GM19455 (cell line): ENCODE measurements at regions not wholly inside any gene's neighbourhood (a gene's known extent, or its start where the extent isn't known, plus 50 kb on each side); places are given as distances from the start of the nearest gene placed in this dataset.
A peak's percentile ranks its signal among the peaks of the same experiment; 100 is the strongest.
"Not testable (repeated sequence)": the region's sequence is repeated elsewhere in the genome, so short reads cannot be mapped to it uniquely, and the experiment has no call there.

ENCODE experiments used
- ATAC-seq: cut with Tn5 transposase; IDR thresholded peaks from one replicate; pipeline ENCODE4 v1.9.1; 2021; ENCODE audit not compliant: unreplicated experiment

DNA sequence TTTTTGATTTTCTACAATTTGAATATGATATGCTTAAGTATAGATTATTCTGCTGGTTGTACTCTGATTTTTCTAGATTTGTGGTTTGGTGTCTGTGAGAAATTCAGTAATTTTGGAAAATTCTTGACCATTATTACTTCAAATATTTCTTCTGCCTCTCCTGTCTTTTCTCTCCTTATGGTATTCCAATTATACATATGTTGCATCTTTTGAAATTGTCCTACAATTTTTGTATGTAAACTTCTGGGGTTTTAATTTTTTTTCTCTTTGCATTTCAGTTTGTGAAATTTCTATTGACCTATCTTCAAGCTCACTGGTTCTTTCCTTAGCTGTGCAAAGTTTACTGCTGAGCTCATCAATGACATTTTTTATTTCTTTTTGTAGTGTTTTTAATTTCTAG is 534.4 kb upstream of the SLC35B3 start:
- no peak for ATAC-seq

- ATAC-seq: no peak
Measured at GRCh38 chr6:8958894-8959511, 523.7 kb upstream of the SLC35B3 start.

GRCh38 chr6:8953310-8953709 is 518.0 kb upstream of the SLC35B3 start:
- no peak for ATAC-seq

DNA sequence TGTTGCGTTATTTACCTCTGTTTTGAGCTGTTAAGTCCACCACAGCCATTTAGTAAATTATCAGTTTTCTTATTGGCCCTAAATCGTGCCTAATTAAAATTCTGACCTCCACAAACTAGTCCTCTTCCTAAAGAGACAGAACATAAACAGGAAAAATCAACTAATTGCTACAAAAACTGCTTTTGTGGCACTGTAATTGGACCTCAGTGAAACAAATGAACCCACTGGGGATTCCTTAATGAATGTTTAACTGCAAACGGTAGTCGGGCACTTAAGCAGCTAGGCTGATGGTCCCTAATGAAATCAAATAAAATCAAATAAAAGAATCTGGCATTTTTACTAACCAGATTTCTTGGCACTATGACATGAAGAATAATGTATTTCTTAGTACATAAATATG is 513.4 kb upstream of the SLC35B3 start:
- no peak for ATAC-seq

DNA sequence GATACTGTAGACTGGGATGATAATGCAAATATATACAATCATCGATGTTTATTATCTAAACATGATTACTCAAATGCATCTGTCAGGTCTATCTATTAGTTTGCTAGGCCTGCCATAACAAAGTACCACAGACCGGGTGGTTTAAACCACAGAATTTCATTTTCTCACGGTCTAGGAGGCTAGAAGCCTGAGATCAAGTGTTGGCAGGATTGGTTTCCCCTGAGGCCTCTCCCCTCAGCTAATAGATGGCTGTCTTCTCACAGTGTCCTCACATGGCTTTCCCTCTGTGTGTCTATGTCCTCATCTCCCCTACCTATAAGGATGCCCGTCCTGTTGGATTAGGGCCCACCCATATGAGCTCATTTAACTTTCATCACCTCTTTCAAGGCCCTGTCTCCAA is 512.6 kb upstream of the SLC35B3 start:
- no peak for ATAC-seq

DNA sequence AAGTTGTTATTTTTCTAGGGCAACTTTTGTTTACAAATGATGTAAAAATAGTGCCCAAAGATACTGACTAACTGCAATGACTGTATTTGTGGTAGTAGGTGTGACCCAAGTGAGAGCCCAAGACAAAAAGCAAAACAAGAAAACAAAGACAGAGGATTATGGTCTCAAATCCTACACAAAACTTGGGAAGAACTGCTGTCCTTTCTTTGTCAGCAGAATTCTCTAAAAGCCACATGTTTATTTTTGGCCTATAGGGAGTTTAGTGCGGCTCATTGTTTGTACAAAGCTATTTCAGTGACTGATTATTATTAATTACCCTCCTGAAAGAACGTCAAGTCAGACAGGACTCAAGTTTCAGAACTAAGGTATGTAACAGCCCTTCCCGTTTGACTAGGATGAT is 509.2 kb upstream of the SLC35B3 start:
- ATAC-seq: no peak

DNA sequence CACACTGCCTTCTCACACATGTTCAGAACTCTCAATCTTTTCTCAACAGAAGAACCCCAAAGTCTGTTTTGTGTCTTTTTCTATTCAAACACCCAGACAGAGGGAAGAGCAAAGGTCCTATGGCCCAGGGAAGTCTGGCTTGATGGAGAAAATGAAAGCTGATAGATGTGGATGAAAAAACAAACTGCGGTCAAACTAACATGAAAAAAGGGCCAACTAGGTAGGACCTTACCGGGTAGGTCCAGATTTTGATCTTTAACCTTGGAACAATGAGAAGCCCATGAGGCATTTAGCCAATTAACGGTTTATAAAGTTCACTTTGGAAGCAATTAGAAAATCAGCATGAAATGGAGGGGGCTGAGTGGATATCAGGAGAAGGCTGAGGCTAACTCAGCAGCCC is 507.7 kb upstream of the SLC35B3 start:
- no peak for ATAC-seq

DNA sequence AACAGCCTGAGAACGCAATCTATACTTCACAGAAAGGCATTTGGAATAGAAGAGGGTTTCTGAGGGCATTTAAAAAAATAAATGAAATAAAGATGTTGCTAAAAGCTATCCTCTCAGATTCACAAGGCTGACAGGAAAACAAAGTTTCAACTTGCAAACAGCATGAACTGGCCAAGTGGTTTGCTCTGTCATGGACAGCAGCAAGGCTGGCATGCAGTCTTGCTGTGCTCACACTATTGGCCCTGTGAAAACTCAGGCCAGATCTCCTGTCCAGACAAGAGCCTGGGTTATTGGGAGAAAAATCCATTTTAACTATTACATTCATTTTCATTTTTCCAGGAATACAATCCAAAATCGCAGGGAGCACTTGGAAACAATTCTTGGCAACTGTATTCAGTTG is 506.2 kb upstream of the SLC35B3 start:
- no peak for ATAC-seq

DNA sequence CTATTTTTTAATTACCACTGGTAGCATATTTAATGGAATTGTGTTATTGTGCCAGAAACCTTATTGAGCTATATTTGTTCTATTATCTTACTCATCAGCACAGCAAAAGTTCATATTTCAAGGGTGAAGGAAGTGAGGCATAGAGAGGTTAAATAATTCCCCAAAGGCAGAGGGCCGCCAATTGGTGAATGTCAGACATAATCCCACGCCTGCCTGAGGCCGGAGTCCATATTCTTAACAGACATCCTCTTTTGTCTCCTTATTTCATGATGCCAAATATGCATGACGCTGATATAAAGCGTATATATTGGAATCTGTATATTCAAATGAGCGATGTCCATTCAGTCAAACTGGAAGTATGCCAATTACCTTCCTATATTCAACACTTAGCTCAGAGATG is 505.0 kb upstream of the SLC35B3 start:
- ATAC-seq: no peak

GRCh38 chr6:8939615-8940014 is 504.3 kb upstream of the SLC35B3 start:
- ATAC-seq: no peak

DNA sequence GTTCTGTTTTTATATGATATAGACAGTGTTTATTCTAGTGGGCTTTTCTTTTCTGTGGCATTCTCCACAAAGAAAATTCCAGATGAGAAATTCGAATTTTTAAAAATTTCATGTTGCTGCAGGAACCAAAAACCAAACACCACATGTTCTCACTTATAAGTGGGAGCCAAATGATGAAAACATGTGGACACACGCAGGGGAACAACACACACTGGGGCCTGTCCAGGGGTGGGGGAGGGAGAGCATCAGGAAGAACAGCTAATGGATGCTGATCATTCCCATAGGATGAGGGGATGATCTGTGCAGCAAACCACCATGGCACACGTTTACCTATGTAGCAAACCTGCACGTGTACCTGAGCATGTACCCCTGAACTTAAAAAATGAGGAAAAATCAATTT is 499.0 kb upstream of the SLC35B3 start:
- ATAC-seq: no peak

GRCh38 chr6:8930009-8930408 is 494.7 kb upstream of the SLC35B3 start:
- no peak for ATAC-seq

DNA sequence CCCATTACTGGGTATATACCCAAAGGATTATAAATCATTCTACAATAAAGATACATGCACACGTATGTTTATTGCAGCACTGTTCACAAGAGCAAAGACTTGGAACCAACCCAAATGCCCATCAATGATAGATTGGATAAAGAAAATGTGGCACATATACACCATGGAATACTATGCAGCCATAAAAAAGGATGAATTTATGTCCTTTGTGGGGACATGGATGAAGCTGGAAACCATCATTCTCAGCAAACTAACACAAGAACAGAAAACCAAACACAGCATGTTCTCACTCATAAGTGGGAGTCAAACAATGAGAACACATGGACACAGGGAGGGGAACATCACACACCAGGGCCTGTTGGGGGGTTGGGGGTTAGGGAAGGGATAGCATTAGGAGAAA is 484.9 kb upstream of the SLC35B3 start:
- ATAC-seq: not testable (repeated sequence)

DNA sequence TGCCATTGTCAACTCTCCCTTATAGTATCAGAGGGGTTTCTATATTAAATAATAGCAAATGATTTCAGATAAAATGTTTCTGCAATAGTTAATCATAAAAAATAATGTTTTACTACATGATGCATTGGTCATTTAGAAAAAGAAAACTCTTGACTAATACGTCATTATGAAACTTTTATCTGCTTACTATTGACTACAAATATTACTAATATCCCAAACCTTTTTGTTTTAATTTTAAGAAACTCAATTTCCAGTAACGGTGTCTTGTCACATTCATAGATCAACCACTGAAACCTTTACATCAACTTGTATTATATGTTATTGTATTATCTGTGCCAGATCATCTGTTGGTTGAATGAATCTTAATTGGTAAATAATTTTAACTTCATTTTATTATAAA is 482.9 kb upstream of the SLC35B3 start:
- ATAC-seq: no peak

GRCh38 chr6:8914700-8915099 is 479.4 kb upstream of the SLC35B3 start:
- ATAC-seq: no peak

- ATAC-seq: no peak
Measured at GRCh38 chr6:8908638-8909037, 473.3 kb upstream of the SLC35B3 start.

- ATAC-seq: no peak
Measured at GRCh38 chr6:8906699-8907098, 471.4 kb upstream of the SLC35B3 start.

GRCh38 chr6:8905757-8906156 is 470.4 kb upstream of the SLC35B3 start:
- no peak for ATAC-seq

GRCh38 chr6:8904754-8905153 is 469.4 kb upstream of the SLC35B3 start:
- no peak for ATAC-seq

DNA sequence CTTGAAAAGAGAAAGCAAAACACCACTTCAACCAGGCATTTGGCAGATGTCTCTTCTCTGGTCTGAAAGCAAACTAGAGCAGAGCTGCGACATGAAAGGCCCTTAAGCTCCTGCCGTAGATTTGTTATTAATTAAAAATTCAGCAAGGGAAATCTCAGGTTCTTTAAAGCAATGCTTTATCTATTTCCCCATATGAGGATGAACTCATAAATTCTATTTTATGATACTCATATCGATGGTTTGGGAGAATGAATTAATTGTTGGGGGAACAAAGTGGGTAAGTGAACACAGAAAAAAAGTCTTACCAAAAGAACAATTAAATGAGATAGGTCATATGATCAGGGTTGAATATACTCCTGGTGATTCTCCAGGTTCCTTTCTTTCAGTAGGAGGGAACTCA is 464.7 kb upstream of the SLC35B3 start:
- ATAC-seq: no peak

- ATAC-seq: no peak
Measured at GRCh38 chr6:8889514-8889913, 454.2 kb upstream of the SLC35B3 start.

DNA sequence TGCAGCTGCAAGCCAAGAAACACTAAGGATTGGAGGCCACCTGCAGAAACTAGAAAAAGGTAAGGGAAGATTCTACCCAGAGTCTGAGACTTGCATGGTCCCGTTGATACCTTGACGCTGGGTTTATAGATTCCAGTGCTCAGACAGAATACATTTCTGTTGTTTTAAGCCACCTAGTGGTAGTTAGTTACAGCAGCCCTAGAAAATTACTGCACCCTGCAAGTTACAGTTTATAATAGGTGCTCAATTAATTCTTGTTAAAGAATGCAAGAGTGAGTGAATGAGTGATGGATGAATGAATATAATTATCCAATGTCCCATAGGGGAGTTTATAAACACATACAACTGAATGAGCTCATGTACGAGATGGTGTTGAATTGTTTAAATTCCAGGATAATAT is 453.1 kb upstream of the SLC35B3 start:
- ATAC-seq: peak; percentile 77

- ATAC-seq: no peak
Measured at GRCh38 chr6:8881663-8882062, 446.3 kb upstream of the SLC35B3 start.

- no peak for ATAC-seq
Measured at GRCh38 chr6:8879334-8879733, 444.0 kb upstream of the SLC35B3 start.
